ENCODE measurements at regions not wholly inside any gene's neighbourhood (a gene's known extent, or its start where the extent isn't known, plus 50 kb on each side); places are given as distances from the start of the nearest gene placed in this dataset.

GRCh38 chr11:98800696-98801095 is 220.1 kb upstream of the CNTN5 start:
- DNase-seq: no peak

GRCh38 chr11:98828986-98829708 is 191.6 kb upstream of the CNTN5 start:
- no peak for DNase-seq

GRCh38 chr11:98829971-98830370 is 190.8 kb upstream of the CNTN5 start:
- no peak for DNase-seq

- DNase-seq: peak; percentile 46 to 70
These were observed 186.0 kb upstream of the CNTN5 start for GRCh38 chr11:98834776-98835175.

DNA sequence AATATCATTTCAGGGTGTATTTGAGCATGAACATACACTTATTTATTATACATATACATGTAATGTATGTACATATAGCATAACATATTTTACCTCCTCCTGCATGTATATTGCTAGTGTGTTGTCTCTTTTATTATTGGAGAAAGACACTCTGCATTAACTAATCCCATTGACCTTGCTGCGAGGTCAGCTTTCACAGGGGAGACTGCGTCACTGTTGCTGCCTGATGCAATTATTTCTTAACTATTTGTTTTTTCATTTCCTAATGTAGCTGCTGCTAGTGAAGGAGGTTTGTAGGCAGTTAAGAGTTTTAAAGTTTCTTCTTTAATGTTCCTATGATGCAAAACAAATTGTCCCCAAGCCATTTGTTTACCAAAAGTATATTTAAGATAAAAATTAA is 185.4 kb upstream of the CNTN5 start:
- DNase-seq: peak; percentile 30 to 52

- DNase-seq: no peak
These were observed 184.6 kb upstream of the CNTN5 start for GRCh38 chr11:98836156-98836555.

DNA sequence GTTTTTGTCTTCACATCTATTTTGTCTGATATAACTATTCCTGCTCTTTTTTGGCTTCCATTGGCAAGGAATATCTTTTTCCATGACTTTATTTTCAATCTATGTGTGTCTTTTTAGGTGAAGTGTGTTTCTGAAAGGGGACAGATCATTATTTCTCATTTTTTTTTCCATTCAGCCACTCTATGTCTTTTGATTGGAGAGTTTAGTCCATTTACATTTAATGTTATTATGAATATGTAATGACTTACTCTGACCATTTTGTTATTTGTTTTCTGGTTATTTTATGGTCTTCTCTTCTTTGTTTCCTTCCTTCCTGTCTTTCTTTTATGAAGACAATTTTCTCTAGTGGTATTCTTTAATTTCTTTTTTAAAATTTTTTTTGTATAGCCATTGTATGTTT is 178.6 kb upstream of the CNTN5 start:
- no peak for DNase-seq

DNA sequence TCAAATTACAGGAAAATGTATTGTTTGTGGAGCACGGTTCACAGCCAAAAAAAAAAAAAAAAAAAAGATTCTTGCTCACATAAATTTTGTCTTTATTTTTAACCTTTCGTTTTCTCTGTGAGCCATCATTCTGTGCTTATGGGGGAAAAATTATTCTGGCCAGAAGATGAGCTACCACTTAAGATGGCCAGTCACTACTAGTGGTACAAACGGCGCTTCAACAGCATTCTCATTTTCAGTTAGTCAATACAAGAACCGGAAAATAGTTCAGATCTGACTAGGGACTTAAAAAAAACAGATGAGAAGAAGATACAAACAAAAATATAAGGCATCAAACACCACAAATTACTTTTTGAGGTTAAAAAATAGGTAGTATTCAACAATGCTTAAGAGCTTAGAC is 158.6 kb upstream of the CNTN5 start:
- no peak for DNase-seq

- DNase-seq: no peak
These were observed 149.1 kb upstream of the CNTN5 start for GRCh38 chr11:98871690-98872089.

DNA sequence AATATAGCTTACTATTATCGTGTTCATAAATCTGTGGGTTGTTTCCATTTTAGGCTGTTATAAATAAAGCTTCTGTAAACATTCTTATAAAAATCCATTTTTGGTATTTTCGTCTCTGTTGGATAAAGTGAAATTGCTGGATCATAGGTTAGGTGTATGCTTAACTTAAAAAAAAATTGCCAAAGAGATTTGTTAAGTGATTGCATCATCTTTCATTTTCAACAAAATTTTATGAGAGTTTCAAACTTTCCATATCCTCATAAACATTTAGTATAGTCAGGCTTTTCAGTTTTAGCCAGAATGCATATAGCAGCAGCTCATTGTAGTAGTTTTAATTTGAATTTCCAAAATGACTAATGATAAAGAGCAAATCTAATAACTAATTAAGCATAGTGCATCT is 146.7 kb upstream of the CNTN5 start:
- DNase-seq: no peak

DNA sequence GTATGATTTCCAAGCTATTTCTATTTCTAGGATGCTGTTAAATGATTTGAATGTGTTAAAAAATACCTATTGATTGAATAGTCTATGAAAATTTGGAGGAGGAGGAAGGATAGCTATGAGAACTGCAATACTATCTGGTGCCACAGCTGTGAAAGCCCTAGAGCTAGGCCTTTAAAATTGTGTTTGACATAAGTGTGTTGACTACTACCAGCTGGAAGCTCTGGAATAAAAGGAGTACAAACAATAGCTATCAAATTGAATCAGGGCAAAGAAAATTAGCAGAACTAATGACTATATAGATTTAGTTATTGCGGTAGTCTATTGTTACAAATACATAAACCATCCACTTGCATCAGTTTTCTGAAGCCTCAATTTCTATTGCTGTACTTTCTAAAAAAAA is 124.8 kb upstream of the CNTN5 start:
- no peak for DNase-seq

DNA sequence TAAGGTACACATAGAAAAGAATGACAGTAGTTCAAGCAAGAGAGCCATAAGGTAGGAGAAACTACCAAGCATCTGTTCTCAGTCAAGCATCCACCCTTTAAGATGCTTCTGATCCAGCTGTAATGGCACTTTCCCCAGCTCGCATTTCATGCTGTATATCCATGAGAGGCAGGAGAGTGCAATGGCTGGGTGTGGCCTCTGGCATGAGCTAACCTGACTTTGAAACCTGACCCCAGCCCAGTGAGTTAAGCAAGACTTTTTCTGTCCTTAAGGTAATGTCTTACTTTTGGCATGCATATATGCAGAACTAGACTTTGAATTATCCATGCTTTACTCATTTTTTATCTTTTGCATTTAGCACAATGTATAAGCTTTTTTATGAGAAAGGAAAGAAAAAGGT is 79.8 kb upstream of the CNTN5 start:
- no peak for DNase-seq

DNA sequence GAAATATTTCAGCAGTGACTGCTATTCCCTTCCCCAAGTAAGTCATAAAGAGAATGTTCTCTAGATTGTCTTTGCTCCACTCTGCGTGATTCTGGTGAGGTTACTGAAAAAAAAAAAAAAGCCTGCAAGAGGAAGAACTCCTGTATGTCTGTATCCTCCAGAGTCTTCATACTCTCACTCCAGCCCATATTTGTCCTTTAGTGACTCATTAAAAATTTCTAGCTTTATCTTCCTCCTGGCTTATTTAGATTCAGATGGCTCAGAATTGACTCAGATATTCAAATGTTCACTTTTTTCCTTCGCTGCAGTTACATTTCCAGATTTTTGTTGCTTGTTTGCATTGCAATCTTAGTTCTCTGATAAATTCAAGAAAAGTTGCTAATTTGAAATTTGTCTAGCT is 76.3 kb upstream of the CNTN5 start:
- DNase-seq: no peak

DNA sequence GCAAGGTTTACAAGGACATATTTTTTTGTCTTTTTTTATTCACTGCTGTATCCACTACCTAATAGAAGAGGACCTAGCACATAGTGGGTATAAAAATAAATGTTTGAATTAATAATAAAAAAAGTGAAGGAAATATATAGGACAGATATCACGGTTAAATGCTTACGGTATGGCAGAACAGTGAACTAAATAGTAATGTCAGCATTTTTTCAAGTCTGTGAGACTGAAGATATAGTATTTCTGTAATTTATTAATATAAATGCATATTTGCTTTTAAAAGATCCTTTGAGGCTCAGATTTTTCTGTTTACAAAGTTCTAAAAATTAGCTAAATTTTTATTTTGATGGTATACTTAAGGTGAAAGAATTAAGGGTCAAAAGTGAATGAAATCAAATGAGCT is 68.6 kb upstream of the CNTN5 start:
- no peak for DNase-seq

DNA sequence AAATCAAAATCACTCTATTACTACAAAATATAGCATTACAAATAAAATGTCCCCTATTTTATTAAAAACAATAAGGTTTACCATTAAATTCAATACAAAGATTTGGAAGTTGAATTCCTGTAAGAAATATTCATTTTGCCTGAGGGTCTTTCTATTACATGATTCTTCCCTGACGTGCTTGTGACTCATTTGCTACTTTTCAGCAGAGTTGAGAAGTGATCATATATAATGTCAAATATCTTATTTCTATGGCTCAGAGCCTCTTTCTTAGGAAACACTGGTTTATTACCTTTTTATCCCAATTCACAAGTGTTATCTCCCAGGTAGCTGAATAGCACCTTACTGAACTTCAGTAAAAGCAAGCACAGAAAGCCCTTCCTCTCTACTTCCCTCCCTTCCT is 65.2 kb upstream of the CNTN5 start:
- DNase-seq: no peak

DNA sequence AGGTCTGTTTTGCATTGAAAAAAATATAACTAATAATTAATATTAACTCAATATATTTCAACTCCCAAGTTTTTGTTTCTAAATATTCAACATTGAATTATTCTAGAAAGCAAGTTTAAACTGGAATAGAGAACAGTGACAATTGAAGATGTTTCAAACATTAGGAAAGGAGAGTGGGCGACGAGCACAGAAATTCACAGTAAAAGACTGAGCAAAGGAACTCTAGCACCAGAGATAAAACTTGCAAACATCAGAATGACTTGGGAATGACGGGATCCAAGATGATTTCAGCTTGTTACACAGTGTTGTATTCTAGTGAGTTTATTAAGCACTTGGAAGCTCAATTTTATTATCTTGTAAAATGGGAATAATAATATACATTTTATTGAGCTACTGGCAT is 56.6 kb upstream of the CNTN5 start:
- DNase-seq: no peak

DNA sequence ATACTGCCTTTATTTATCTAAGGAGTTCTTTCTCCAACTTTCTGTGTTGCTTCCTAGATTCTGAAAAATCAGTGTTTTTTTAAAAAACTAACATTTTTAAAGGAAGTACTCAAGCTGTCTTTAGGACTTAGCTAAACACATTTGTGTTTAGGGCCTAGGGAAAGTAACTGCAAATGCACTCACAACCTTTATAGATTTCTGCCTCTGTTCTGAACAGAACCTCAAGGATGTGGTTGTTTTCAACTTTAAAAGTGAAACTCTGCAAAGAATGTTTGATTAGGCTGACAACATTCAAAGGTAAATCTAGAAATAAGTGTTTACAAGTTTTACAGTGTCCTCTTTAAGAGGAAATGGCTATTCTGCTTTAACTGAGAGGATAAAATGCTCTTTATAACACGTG is 55.4 kb upstream of the CNTN5 start:
- no peak for DNase-seq

- no peak for DNase-seq
These were observed 55.0 kb upstream of the CNTN5 start for GRCh38 chr11:98965775-98966174.

GRCh38 chr11:98967005-98967404 is 53.7 kb upstream of the CNTN5 start:
- DNase-seq: no peak
